GM21390 (cell line): ENCODE measurements at regions not wholly inside any gene's neighbourhood (a gene's known extent, or its start where the extent isn't known, plus 50 kb on each side); places are given as distances from the start of the nearest gene placed in this dataset.
"Not testable (repeated sequence)": the region's sequence is repeated elsewhere in the genome, so short reads cannot be mapped to it uniquely, and the experiment has no call there.

ENCODE experiments used
- ATAC-seq: cut with Tn5 transposase; IDR thresholded peaks from one replicate; pipeline ENCODE4 v1.9.1; 2021; ENCODE audit not compliant: unreplicated experiment

- ATAC-seq, result no peak
Measured at GRCh38 chr6:113068570-113068969, 721.4 kb downstream of the RFPL4B start.

GRCh38 chr6:113070681-113071080 lies 723.6 kb downstream of the RFPL4B start:
- not testable (repeated sequence) for ATAC-seq

- ATAC-seq, result no peak
Measured at GRCh38 chr6:113073611-113074191, 726.6 kb downstream of the RFPL4B start.

DNA sequence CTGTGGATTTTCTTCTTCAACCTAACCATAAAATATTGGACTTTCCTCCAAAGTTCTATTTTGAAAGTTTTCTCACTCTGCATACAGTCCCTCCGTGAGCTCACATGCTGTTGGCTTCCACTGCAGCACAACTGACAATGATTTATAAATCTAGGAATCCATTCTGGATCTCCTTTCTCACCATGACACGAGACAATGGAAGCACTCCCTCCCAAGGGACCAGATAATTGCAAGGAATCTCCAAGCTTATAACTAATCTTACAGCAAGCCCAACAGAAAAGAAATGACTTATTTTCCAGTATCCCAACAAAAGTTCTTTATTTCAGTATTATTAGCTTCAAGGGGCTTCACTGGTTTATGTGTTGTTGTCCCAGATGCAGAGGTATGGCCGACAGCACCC lies 729.0 kb downstream of the RFPL4B start:
- no peak for ATAC-seq

GRCh38 chr6:113076816-113077215 lies 729.7 kb downstream of the RFPL4B start:
- ATAC-seq, result no peak

GRCh38 chr6:113077794-113078193 lies 730.7 kb downstream of the RFPL4B start:
- no peak for ATAC-seq

DNA sequence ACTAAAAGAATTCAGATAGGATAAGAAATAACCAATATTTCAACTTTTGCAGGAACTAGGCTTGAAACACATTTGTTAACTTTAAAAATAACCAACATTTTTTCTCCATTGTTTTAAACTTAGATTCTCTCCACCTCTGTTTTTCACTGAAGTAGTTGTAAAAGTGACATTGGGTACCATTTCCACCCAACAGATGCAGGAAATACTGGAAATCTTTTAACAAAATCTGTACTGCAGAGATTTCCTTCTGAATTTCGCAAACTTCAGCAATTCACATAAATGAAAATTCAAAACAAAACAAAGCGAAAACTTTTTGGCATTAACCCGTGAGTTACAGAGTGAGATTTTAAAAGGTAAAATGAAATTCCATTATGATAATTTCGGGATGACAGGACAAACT lies 731.7 kb downstream of the RFPL4B start:
- ATAC-seq, result no peak

- ATAC-seq, result no peak
Measured at GRCh38 chr6:113082745-113083144, 735.6 kb downstream of the RFPL4B start.

GRCh38 chr6:113083947-113084346 lies 736.8 kb downstream of the RFPL4B start:
- no peak for ATAC-seq

DNA sequence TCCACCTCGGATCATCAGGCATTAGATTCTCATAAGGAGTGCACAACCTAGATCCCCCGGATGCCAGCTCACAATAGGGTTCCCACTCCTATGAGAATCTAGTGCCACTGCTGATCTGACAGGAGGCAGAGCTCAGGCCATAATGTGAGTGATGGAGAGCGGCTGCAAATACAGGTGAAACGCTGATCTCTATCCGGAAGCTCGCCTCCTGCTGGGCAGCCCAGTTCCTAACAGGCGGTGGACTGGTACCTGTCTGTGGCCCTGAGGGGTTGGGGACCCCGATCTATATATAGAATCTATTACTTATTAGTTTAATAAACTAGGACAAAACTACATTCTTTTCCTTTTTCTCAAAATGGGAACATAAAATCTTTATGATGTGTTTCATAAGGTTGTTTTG lies 741.9 kb downstream of the RFPL4B start:
- ATAC-seq, result no peak

GRCh38 chr6:113092795-113093194 lies 745.7 kb downstream of the RFPL4B start:
- ATAC-seq, result no peak

DNA sequence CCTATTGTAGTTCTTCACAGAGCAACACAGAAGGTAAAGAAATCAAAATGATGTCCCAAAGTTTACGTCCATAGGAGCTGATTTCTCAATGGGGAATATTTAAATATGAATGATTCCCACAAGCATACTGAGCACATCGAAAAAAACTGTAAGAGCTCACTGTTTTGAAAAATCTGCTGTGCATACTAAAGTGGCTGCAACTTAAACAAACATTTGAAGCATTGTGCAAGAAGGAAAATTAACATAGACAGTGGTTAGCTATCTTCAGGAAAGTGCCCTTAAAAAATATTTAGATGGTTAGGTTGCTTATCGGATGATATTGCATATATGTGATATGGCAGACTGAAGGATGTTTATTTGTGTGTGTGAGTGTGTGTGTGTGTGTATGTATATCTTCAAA lies 747.6 kb downstream of the RFPL4B start:
- ATAC-seq, result no peak

GRCh38 chr6:113095841-113096240 lies 748.7 kb downstream of the RFPL4B start:
- ATAC-seq, result no peak

GRCh38 chr6:113102761-113103160 lies 754.4 kb upstream of the MARCKS start:
- ATAC-seq, result no peak

DNA sequence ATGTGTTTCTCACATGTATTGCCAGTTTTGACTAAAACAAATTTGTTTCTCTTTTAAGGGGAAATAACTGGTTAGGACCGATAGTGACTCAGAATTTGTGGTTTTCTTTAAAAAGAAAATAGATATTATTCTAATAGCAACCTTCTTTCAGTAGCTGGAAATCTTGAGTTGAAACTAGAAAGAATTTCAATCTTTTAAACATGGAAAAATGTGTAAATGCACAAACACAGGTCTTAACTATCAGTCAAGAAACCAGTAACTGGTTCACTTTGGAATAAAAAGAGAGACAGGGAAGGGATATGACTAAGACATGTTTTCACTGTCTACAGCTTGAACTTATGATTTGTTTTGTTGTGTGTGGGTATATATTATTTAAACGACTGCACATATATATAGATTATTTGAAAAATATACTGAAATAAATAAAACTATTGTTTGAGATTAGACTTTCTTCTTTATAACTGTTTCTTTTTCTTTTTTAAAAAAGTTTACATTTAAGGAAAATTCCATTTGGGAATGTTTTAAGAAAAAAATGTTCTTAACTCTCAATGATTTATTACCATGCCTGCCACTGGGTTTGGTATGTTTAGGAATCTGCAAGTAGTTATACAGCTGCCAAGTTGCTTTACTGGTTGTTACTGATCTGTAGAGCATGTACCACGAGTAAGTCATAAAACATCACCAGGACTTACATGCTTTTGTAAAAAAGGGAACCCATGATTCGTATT lies 753.3 kb upstream of the MARCKS start:
- no peak for ATAC-seq

DNA sequence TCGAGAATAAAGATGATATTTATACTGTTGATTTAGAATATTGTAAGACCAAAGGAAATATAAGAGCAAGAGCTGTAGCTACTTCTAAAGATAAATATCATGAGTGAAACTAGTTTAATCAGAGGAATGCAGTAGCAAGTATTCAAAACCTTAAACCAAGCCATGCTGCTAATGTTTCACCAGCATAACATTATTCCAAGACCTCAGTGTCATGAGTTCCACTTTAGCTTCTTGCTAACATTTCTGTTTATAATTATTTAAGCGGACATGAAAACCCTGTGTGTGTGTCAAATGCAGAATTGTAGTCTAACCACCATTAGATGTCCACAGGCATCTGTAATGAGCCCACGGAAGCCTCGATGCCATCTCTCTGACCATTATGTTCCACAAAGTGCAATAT lies 752.6 kb upstream of the MARCKS start:
- ATAC-seq, result no peak

DNA sequence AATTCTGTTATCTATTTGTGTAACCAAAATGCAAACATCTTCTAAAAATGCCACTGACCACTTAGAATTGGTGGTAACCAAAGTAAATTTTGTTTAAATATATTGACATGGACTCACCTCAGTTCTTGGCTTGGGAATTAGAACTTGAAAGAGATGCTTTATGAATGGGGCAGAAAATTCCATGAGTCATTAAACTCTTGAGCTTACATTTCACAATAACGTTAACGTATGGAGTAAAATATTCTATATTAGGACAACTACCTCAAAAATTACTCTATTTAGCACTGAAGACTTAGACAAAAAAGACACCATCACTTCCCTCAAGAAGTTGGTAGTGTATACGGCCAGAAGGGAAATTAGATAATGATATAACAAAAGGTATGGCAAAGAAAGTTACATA lies 752.2 kb upstream of the MARCKS start:
- no peak for ATAC-seq

- ATAC-seq, result no peak
Measured at GRCh38 chr6:113110211-113110610, 746.9 kb upstream of the MARCKS start.

GRCh38 chr6:113111550-113111949 lies 745.6 kb upstream of the MARCKS start:
- no peak for ATAC-seq

GRCh38 chr6:113112086-113112485 lies 745.1 kb upstream of the MARCKS start:
- ATAC-seq, result no peak

DNA sequence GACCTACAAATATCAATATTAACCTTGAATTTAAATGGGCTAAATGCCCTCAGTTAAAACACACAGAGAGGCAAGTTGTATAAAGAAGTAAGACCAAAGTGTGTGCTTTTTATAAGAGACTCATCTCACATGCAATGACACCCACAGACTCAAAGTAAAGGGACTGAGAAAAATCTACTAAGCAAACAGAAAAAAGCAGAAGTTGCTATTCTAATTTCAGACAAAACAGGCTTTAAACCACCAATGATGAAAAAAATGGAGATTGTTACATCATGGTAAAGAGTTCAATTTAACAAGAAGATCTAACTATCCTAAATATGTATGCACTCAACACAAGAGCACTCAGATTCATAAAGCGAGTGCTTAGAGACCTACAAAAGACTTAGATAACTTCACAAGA lies 741.9 kb upstream of the MARCKS start:
- no peak for ATAC-seq

DNA sequence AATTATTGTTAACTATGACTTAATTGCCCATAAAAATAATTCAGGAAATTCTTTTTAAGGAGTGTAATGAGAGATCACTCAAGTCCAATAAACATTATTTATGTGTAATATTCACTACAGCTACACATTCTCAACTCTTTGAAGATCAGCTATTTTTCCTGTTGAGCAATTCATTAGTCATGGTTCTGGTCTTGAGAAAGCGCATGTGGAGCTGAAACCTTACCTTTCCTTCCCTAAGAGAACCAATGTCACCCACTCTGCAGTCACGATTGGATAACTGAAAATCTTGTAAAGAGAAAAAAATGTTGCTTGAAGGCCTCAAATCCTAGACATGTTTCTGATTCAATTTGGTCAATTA lies 736.9 kb upstream of the MARCKS start:
- no peak for ATAC-seq
